ENCODE measurements at regions not wholly inside any gene's neighbourhood (a gene's known extent, or its start where the extent isn't known, plus 50 kb on each side); places are given as distances from the start of the nearest gene placed in this dataset.
"Not testable (repeated sequence)": the region's sequence is repeated elsewhere in the genome, so short reads cannot be mapped to it uniquely, and the experiment has no call there.

GRCh38 chr21:15620892-15621291 lies 108.9 kb upstream of the USP25 start:
- DNase-seq (ENCODE audit: low spot score) = no peak

GRCh38 chr21:15624646-15625045 lies 105.1 kb upstream of the USP25 start:
- DNase-seq (ENCODE audit: low spot score) = no peak

- DNase-seq (ENCODE audit: low spot score) = no peak
These were observed 104.4 kb upstream of the USP25 start for GRCh38 chr21:15625363-15625762.

GRCh38 chr21:15626031-15626430 lies 103.8 kb upstream of the USP25 start:
- no peak for DNase-seq (ENCODE audit: low spot score)

GRCh38 chr21:15627011-15627410 lies 102.8 kb upstream of the USP25 start:
- DNase-seq (ENCODE audit: low spot score) = no peak

GRCh38 chr21:15627823-15628222 lies 102.0 kb upstream of the USP25 start:
- no peak for DNase-seq (ENCODE audit: low spot score)

GRCh38 chr21:15631342-15631741 lies 98.4 kb upstream of the USP25 start:
- DNase-seq (ENCODE audit: low spot score) = no peak

GRCh38 chr21:15634541-15634940 lies 95.2 kb upstream of the USP25 start:
- DNase-seq (ENCODE audit: low spot score) = not testable (repeated sequence)

GRCh38 chr21:15638856-15639549 lies 90.8 kb upstream of the USP25 start:
- no peak for DNase-seq (ENCODE audit: low spot score)

GRCh38 chr21:15640113-15640512 lies 89.7 kb upstream of the USP25 start:
- DNase-seq (ENCODE audit: low spot score) = not testable (repeated sequence)

- no peak for DNase-seq (ENCODE audit: low spot score)
These were observed 85.3 kb upstream of the USP25 start for GRCh38 chr21:15644489-15644888.

- DNase-seq (ENCODE audit: low spot score) = no peak
These were observed 84.0 kb upstream of the USP25 start for GRCh38 chr21:15645830-15646229.

- DNase-seq (ENCODE audit: low spot score) = no peak
These were observed 79.0 kb upstream of the USP25 start for GRCh38 chr21:15650735-15651134.

GRCh38 chr21:15651172-15651571 lies 78.6 kb upstream of the USP25 start:
- DNase-seq (ENCODE audit: low spot score) = no peak

- no peak for DNase-seq (ENCODE audit: low spot score)
These were observed 76.1 kb upstream of the USP25 start for GRCh38 chr21:15653710-15654109.

- no peak for DNase-seq (ENCODE audit: low spot score)
These were observed 75.6 kb upstream of the USP25 start for GRCh38 chr21:15654171-15654570.

- DNase-seq (ENCODE audit: low spot score) = no peak
These were observed 69.9 kb upstream of the USP25 start for GRCh38 chr21:15659753-15660422.

GRCh38 chr21:15660423-15660804 lies 69.4 kb upstream of the USP25 start:
- no peak for DNase-seq (ENCODE audit: low spot score)

GRCh38 chr21:15667010-15667409 lies 62.8 kb upstream of the USP25 start:
- no peak for DNase-seq (ENCODE audit: low spot score)

- no peak for DNase-seq (ENCODE audit: low spot score)
These were observed 62.0 kb upstream of the USP25 start for GRCh38 chr21:15667819-15668218.

GRCh38 chr21:15669247-15669646 lies 60.5 kb upstream of the USP25 start:
- no peak for DNase-seq (ENCODE audit: low spot score)

- no peak for DNase-seq (ENCODE audit: low spot score)
These were observed 58.6 kb upstream of the USP25 start for GRCh38 chr21:15671188-15671587.

- not testable (repeated sequence) for DNase-seq (ENCODE audit: low spot score)
These were observed 57.2 kb upstream of the USP25 start for GRCh38 chr21:15672578-15672977.

- no peak for DNase-seq (ENCODE audit: low spot score)
These were observed 52.8 kb upstream of the USP25 start for GRCh38 chr21:15676935-15677334.
